ENCODE measurements at regions not wholly inside any gene's neighbourhood (a gene's known extent, or its start where the extent isn't known, plus 50 kb on each side); places are given as distances from the start of the nearest gene placed in this dataset.

GRCh38 chr15:52976516-52977075, 186.5 kb upstream of the ONECUT1 start:
- no peak for DNase-seq (ENCODE audit: low spot score)
- intact Hi-C loops (cut with DNase I) = no loop called here

- intact Hi-C loops (cut with DNase I) = no loop called here
- no peak for DNase-seq (ENCODE audit: low spot score)
These were observed 185.9 kb upstream of the ONECUT1 start for GRCh38 chr15:52975941-52976449.

GRCh38 chr15:52963865-52964264, 173.7 kb upstream of the ONECUT1 start:
- intact Hi-C loops (cut with DNase I) = no loop called here
- no peak for DNase-seq (ENCODE audit: low spot score)

GRCh38 chr15:52960283-52960682, 170.1 kb upstream of the ONECUT1 start:
- intact Hi-C loops (cut with DNase I) = no loop called here
- DNase-seq (ENCODE audit: low spot score) = no peak

- no peak for DNase-seq (ENCODE audit: low spot score)
- intact Hi-C loops (cut with DNase I) = no loop called here
These were observed 153.6 kb upstream of the ONECUT1 start for GRCh38 chr15:52943746-52944145.

- intact Hi-C loops (cut with DNase I) = no loop called here
- DNase-seq (ENCODE audit: low spot score) = no peak
These were observed 146.4 kb upstream of the ONECUT1 start for GRCh38 chr15:52936489-52936888.

- no peak for DNase-seq (ENCODE audit: low spot score)
- intact Hi-C loops (cut with DNase I) = no loop called here
These were observed 135.0 kb upstream of the ONECUT1 start for GRCh38 chr15:52925130-52925529.

- intact Hi-C loops (cut with DNase I) = no loop called here
- no peak for DNase-seq (ENCODE audit: low spot score)
These were observed 134.5 kb upstream of the ONECUT1 start for GRCh38 chr15:52924630-52925029.

GRCh38 chr15:52923626-52924025, 133.5 kb upstream of the ONECUT1 start:
- DNase-seq (ENCODE audit: low spot score) = no peak
- intact Hi-C loops (cut with DNase I) = no loop called here

GRCh38 chr15:52922871-52923270, 132.7 kb upstream of the ONECUT1 start:
- no peak for DNase-seq (ENCODE audit: low spot score)
- intact Hi-C loops (cut with DNase I) = no loop called here

- intact Hi-C loops (cut with DNase I) = loop anchor here in 1 of 2 donors (10.0 kb wide), 1 partner anchor 133 kb away; no protein-coding TSS in a partner anchor
- no peak for DNase-seq (ENCODE audit: low spot score)
These were observed 122.0 kb upstream of the ONECUT1 start for GRCh38 chr15:52912172-52912571.

- intact Hi-C loops (cut with DNase I) = no loop called here
- DNase-seq (ENCODE audit: low spot score) = no peak
These were observed 103.2 kb upstream of the ONECUT1 start for GRCh38 chr15:52893338-52893737.

- intact Hi-C loops (cut with DNase I) = no loop called here
- no peak for DNase-seq (ENCODE audit: low spot score)
These were observed 89.8 kb upstream of the ONECUT1 start for GRCh38 chr15:52879904-52880303.

- intact Hi-C loops (cut with DNase I) = no loop called here
- DNase-seq (ENCODE audit: low spot score) = no peak
These were observed 89.0 kb upstream of the ONECUT1 start for GRCh38 chr15:52879145-52879544.

- no peak for DNase-seq (ENCODE audit: low spot score)
- intact Hi-C loops (cut with DNase I) = no loop called here
These were observed 87.0 kb upstream of the ONECUT1 start for GRCh38 chr15:52876991-52877663.

GRCh38 chr15:52872036-52872818, 82.1 kb upstream of the ONECUT1 start:
- intact Hi-C loops (cut with DNase I) = no loop called here
- DNase-seq (ENCODE audit: low spot score) = no peak

GRCh38 chr15:52870015-52870414, 79.9 kb upstream of the ONECUT1 start:
- intact Hi-C loops (cut with DNase I) = no loop called here
- DNase-seq (ENCODE audit: low spot score) = no peak

GRCh38 chr15:52866698-52867097, 76.6 kb upstream of the ONECUT1 start:
- intact Hi-C loops (cut with DNase I) = no loop called here
- no peak for DNase-seq (ENCODE audit: low spot score)

- DNase-seq (ENCODE audit: low spot score) = no peak
- intact Hi-C loops (cut with DNase I) = no loop called here
These were observed 72.5 kb upstream of the ONECUT1 start for GRCh38 chr15:52862677-52863076.

GRCh38 chr15:52858782-52859176, 68.6 kb upstream of the ONECUT1 start:
- intact Hi-C loops (cut with DNase I) = loop anchor here in 1 of 2 donors (5.0 kb wide), 1 partner anchor 86 kb away; no protein-coding TSS in a partner anchor
- DNase-seq (ENCODE audit: low spot score) = no peak
